GM12874 (cell line): ENCODE measurements at regions not wholly inside any gene's neighbourhood (a gene's known extent, or its start where the extent isn't known, plus 50 kb on each side); places are given as distances from the start of the nearest gene placed in this dataset.

Experiments
- TF ChIP-seq, protein P1 (sequence below): IDR thresholded peaks from 2 replicates; pipeline ENCODE4 v1.5.1; 2011; ENCODE audit warnings: low read depth, mild to moderate bottlenecking, control low read depth, low read length, moderate library complexity; ENCODE audit not compliant: insufficient read depth

DNA sequence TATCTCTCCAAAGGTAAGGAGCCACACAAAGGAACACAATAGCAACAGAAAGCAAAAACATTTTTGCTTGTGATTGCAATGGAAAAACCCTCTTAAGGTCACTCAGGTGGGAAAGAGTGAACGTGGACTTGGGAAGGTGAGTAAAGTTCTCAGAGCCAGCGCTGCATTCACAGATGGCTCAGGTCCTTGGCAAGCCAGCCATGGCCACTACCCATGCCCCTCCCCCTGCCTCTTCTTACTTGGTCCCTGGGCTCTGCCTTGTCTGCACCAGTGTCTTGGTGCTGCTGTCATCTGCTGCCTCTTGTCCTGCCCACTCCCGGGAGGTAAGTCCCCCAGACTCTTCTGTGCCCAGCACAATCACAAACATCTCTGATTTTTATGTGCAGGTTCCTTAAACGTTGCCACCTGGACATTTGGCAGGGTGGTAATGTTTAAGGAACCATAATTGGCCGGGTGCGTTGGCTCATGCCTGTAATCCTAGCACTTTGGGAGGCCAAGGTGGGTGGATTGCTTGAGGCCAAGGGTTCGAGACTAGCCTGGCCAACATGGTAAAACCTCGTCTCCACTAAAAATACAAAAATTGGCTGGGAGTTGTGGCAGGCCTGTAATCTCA, 74.6 kb downstream of the FEM1C start:
- TF ChIP-seq, protein P1, sequence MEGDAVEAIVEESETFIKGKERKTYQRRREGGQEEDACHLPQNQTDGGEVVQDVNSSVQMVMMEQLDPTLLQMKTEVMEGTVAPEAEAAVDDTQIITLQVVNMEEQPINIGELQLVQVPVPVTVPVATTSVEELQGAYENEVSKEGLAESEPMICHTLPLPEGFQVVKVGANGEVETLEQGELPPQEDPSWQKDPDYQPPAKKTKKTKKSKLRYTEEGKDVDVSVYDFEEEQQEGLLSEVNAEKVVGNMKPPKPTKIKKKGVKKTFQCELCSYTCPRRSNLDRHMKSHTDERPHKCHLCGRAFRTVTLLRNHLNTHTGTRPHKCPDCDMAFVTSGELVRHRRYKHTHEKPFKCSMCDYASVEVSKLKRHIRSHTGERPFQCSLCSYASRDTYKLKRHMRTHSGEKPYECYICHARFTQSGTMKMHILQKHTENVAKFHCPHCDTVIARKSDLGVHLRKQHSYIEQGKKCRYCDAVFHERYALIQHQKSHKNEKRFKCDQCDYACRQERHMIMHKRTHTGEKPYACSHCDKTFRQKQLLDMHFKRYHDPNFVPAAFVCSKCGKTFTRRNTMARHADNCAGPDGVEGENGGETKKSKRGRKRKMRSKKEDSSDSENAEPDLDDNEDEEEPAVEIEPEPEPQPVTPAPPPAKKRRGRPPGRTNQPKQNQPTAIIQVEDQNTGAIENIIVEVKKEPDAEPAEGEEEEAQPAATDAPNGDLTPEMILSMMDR, result no peak

DNA sequence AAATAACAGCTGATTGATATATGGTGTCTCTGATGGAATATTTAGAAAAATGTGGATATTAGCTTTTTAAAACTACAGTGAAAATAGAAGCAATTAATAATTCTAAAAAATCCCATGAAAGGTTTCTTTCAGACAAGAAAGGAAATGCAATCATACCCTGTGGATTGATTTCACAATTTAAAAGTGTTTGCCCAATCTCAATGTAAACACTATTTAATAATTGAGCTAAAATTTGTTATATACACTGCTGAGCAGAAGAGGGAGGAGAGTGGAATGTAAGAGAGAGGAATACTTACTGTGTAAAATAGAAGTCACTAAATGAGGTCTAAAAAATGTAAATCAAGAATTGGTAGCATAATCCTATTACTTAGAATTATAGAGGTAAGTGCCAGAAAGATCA, 76.9 kb downstream of the FEM1C start:
- TF ChIP-seq, protein P1, result no peak

DNA sequence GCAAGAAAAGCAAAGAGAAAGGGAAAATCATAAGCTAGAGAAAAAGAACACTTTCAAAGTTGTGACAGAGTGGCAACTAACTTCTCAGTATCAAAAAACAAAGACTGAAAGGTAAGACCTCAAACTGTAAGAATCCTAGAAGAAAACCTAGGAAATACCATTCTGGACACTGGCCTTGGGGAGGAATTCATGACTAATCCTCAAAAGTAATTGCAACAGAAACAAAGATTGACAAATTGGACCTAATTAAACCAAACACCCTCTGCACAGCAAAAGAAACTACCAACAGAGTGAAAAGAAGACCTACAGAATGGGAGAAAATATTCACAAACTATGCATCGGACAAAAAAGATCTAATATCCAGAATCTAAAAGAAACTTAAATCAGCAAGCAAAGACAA, 79.1 kb downstream of the FEM1C start:
- TF ChIP-seq, protein P1, result no peak

DNA sequence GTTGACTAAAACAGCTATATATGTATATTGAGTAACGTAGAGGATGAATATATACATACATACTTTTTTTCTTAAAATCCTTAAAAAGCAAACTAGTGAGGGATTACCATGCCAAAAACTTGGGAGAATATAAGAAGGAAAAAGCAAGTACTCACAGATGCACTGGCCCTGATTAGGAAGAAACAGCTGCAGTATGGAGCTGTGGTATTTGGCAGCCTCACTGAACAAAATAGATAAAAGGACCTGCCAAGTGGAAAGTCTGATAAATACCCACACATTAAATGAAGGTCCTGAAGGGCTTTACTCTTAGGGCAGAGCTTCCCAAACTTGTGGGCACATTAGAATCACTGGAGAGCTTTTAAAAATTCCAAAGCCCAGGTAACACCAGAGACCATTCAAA, 80.6 kb downstream of the FEM1C start:
- TF ChIP-seq, protein P1, result no peak

DNA sequence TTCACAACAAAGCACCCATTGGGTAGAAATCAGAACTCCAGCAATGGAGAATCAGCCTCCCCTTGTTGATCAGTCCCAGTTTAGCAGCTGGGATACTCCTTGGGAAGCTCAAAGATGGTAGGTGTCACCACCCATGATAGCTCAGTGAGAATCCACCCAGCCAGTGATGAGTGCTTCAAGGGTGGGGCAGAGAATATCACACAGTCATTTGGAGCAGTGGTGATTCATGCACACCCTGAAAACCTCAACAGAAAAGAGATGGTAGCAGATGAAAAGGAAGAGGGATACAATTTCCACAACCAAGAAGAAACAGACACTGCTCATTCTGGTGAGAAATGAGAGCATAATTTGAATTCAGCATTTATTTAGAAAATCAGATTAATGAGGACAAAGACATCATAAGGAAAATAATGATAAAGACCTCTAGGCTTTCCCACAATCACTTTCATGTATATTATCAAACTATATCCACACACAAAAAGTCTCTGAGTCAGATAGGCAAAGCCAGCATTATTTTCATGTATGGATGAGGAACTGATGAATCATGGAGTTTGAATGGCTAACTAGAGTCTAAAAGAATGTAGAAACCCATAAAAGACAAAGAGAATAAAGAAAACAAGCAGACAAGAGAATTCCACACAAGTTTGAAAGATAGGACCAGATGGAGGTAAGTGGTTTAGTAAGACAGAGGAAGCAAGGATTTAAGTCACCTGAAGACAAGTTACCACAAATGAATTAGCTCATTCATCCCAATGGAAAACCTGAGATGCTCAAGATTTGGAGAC, 82.9 kb downstream of the FEM1C start:
- TF ChIP-seq, protein P1, result no peak

DNA sequence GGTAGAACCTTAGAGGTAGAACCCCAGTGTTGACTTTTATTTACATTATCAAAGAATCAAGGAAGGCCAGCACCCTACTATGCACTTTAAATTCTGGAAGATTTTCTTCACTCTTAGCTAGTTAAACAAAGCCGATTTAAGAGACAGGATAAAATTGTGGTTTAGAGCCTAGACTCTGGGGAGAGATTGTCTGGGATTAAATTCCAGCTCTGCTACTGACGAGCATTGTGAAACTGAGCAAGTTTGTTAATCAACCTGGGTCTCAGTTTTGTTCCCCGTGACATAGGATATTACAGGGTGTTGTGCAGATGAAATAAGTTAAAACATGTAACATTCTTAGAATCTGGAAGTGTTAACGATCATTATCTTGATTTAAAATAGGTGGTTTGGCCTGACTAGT, 83.5 kb downstream of the FEM1C start:
- TF ChIP-seq, protein P1, result no peak

DNA sequence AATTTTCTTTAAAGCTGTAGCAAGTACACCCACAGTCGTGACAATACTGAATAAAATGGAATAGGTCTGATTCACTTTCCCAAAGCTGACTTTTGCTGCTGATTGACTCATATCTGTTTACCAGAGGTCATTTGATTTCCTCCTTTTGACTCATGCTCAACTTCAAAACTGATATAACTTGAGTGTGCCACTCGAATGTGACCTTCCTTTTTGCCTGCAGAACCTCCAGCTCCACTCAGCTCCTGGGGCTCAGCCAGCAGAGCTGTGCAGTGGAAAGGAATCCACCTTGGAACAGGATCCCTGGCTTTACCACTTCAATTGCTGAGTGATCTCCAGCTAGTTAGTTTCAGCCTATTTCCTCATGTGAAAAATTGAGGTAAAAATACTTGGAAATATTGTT, 84.1 kb downstream of the FEM1C start:
- TF ChIP-seq, protein P1, result no peak
